ENCODE measurements at regions not wholly inside any gene's neighbourhood (a gene's known extent, or its start where the extent isn't known, plus 50 kb on each side); places are given as distances from the start of the nearest gene placed in this dataset.

DNA sequence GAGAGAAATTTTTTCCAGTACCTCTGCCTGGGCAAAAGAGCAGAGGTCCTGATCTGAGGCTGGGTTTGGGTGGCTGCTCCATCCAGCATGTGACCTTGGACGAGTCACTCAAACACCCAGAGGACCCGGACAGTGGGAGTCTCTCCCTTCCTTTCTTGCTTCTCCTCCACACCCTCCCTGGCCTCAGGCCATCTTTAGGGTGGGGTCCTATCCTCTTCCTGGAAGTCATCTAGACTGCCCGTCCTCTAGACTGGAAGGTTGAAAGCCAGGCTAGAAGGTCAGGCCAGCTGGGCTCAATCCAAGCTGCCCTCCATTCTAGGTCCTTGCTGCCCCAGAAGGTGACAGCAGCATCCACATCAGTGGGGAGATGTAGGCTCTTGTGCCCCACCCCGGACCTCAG, 599.5 kb downstream of the MATN1 start:
- Histone ChIP-seq H3K27ac (no peak overlapping the region), H3K4me1 (no peaks in the 10 kb centered on the region), H3K9me3 (no peaks in the 10 kb centered on the region), H3K4me3 (no peak overlapping the region), H3K27me3 (peaks cover 0 to 1% of the 10 kb centered on the region in 2 donors), H3K36me3 (no peaks in the 10 kb centered on the region)
- TF ChIP-seq, protein P1, sequence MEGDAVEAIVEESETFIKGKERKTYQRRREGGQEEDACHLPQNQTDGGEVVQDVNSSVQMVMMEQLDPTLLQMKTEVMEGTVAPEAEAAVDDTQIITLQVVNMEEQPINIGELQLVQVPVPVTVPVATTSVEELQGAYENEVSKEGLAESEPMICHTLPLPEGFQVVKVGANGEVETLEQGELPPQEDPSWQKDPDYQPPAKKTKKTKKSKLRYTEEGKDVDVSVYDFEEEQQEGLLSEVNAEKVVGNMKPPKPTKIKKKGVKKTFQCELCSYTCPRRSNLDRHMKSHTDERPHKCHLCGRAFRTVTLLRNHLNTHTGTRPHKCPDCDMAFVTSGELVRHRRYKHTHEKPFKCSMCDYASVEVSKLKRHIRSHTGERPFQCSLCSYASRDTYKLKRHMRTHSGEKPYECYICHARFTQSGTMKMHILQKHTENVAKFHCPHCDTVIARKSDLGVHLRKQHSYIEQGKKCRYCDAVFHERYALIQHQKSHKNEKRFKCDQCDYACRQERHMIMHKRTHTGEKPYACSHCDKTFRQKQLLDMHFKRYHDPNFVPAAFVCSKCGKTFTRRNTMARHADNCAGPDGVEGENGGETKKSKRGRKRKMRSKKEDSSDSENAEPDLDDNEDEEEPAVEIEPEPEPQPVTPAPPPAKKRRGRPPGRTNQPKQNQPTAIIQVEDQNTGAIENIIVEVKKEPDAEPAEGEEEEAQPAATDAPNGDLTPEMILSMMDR (IDR thresholded peaks at IDR 0.05): no peak
- DNase-seq: no peak
- intact Hi-C loops (cut with DNase I; ENCODE audit: low total_unique reads): no loop called here

DNA sequence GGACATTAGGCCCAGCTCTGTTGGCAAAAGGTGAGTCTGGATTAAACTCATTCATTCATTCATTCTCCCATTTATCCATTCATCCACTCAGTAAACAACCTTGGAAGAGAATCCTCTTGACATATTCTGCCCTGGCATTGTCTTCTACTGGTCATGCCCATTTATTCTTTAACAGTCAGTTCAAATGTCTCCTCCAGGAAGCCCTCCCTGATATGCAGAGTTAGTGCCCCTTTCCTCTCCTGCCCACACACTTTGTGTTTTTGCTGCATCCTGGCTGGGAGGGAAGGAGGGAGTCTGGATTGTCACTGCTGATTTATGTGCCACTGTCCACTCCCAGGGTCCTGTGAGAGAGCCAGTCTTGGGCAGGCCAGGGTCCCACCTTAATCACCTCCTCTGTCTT, 600.3 kb downstream of the MATN1 start:
- TF ChIP-seq, protein P1 (IDR thresholded peaks at IDR 0.05): no peak
- Histone ChIP-seq H3K9me3 (no peaks in the 10 kb centered on the region), H3K4me1 (no peaks in the 10 kb centered on the region), H3K27ac (no peak overlapping the region), H3K4me3 (no peak overlapping the region), H3K36me3 (no peaks in the 10 kb centered on the region), H3K27me3 (peaks cover 0 to 2% of the 10 kb centered on the region in 2 donors)
- intact Hi-C loops (cut with DNase I; ENCODE audit: low total_unique reads): no loop called here
- DNase-seq: no peak

DNA sequence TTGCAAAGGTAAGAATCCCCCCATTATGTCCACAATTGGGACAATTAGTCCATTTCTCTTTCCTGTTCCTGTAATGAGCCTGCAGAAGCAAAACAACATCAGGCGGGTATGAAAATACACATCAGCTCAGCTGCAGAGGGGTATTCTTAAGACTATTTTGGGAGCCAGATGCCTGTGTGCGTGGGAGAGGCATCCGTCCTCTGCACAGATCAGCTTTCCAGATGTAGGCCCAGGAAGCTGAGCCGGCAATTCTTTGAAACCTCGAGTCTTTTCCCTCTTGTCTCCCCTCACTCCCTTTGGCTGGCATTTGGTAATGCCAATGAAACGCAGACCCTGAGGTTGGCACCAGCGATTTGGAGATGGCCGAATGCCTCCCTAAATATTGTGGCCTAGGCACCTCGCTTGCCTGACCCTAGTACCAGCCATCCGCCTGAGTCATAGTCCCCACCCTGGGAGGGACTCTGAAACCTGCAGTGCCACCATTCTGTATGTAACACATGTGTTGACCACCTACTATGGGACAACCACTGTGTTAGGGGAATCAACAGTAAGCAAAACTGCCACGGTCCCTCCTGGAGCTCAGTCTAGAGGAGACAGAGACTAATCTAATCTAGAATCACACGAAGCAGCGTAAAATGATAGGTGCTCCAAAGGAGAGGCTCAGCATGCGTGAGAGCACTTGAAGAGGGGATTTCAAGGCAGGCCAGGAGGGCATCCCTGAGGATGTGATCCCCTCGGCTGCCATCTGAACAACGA, 603.0 kb downstream of the MATN1 start:
- H3K27ac ChIP-seq: no peak overlapping the region

DNA sequence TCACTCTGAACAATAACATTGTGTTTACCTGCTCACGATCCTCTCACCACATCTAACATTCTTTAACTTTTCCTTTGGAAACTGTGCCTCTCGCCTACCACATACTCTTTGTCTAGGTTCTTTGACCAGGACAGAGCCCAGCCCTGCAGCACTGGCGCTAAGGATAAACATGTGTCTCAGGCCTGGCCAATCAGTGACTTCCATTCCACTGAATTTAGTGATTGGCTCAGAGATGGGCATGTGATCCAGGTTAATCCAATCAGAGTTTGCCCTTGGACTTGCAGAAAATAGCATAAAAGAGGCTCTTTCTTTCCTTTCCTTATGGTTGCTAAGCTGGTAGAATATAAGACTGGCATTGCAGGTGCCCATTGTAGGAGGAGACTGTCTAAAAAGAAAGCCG, 605.7 kb downstream of the MATN1 start:
- Histone ChIP-seq H3K27ac (no peak overlapping the region), H3K4me3 (no peak overlapping the region), H3K4me1 (no peaks in the 10 kb centered on the region), H3K9me3 (no peaks in the 10 kb centered on the region), H3K36me3 (no peaks in the 10 kb centered on the region), H3K27me3 (peaks cover 0 to 19% of the 10 kb centered on the region in 2 donors)
- DNase-seq: no peak
- intact Hi-C loops (cut with DNase I; ENCODE audit: low total_unique reads): no loop called here
- TF ChIP-seq, protein P1 (IDR thresholded peaks at IDR 0.05): no peak

More for the DNA sequence above, 603.0 kb downstream of the MATN1 start:
- TF ChIP-seq, protein P1 (IDR thresholded peaks at IDR 0.05): no peak
- intact Hi-C loops (cut with DNase I; ENCODE audit: low total_unique reads): no loop called here
- no peak for DNase-seq
- no peaks in the 10 kb centered on the region for H3K4me1 ChIP-seq
- H3K27me3 ChIP-seq: peaks cover 0 to 9% of the 10 kb centered on the region in 2 donors
- H3K9me3 ChIP-seq: no peaks in the 10 kb centered on the region
- H3K36me3 ChIP-seq: no peaks in the 10 kb centered on the region
- H3K4me3 ChIP-seq: no peak overlapping the region

DNA sequence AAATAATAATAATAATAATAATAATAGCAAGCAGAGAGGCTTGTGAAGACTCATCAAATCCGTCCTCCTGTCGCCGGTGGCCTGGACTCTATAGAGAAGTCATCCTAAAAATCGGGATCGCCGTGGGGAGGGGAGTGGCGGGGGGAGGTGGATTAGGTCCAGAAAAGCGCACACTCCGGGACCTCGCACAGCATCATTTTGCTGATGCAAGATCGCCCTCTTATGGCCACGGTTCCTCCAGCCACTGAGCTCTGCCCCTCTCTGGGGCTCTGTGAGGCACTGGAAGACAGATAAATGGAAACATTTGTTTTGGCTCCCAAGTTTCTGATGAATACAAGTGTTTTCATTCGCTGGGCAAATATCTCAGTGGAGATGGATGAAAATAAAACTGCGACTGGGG, 612.0 kb downstream of the MATN1 start:
- H3K4me1 ChIP-seq: no peaks in the 10 kb centered on the region
- H3K36me3 ChIP-seq: no peaks in the 10 kb centered on the region
- no peaks in the 10 kb centered on the region for H3K9me3 ChIP-seq
- H3K4me3 ChIP-seq: no peak overlapping the region
- intact Hi-C loops (cut with DNase I; ENCODE audit: low total_unique reads): no loop called here
- no peak for DNase-seq
- H3K27me3 ChIP-seq: peaks cover 0 to 65% of the 10 kb centered on the region in 2 donors
- H3K27ac ChIP-seq: no peak overlapping the region
- TF ChIP-seq, protein P1 (IDR thresholded peaks at IDR 0.05): peak; percentile 24 to 37

All from tibial artery (tissue), 4 donors.